Urinary bladder (tissue), 3 donors: ENCODE measurements at regions not wholly inside any gene's neighbourhood (a gene's known extent, or its start where the extent isn't known, plus 50 kb on each side); places are given as distances from the start of the nearest gene placed in this dataset.
"Not testable (repeated sequence)": the region's sequence is repeated elsewhere in the genome, so short reads cannot be mapped to it uniquely, and the experiment has no call there.

ENCODE experiments used
- DNase-seq: peaks from one replicate; pipeline ENCODE4 v3.0.0-alpha.2; 2015; ENCODE audit errors: extremely low spot score
- H3K27ac ChIP-seq: one replicate; pipeline ENCODE4 v1.5.1; 2013; ENCODE audit warnings: low read depth, mild to moderate bottlenecking, moderate library complexity
- H3K36me3 ChIP-seq: one replicate; pipeline ENCODE4 v1.6.1; 2013; ENCODE audit warnings: mild to moderate bottlenecking, moderate library complexity; ENCODE audit not compliant: insufficient read depth
- H3K4me1 ChIP-seq: one replicate; pipeline ENCODE4 v1.6.1; 2013; ENCODE audit warnings: mild to moderate bottlenecking, moderate library complexity; ENCODE audit not compliant: insufficient read depth
- H3K4me3 ChIP-seq: one replicate; pipeline ENCODE4 v1.5.1; 2013; ENCODE audit warnings: low read depth, low read length
- WGBS: extraction: QIAGEN DNeasy Blood & Tissue Kit; methylation state at CpG from one replicate; pipeline ENCODE4 v1.1.7; 2013; 5-methylcytosine and 5-hydroxymethylcytosine counted together
- donor health status: healthy with polysubstance abuse.
- donor health status: healthy.

- H3K4me1 ChIP-seq, H3K36me3 ChIP-seq, H3K4me3 ChIP-seq, DNase-seq, H3K27ac ChIP-seq: not testable (repeated sequence)
- 81% methylated on average over 2 of the region's 2 CpGs for WGBS
Observed at GRCh38 chr2:208773074-208773473, 366.5 kb downstream of the PTH2R start.

GRCh38 chr2:208781166-208781565 is 374.6 kb downstream of the PTH2R start:
- no peak for DNase-seq
- H3K4me1 ChIP-seq = no peaks in the 10 kb centered on the region
- no peak overlapping the region for H3K27ac ChIP-seq
- WGBS = 29% methylated on average over 1 of the region's 1 CpG
- no peak overlapping the region for H3K4me3 ChIP-seq
- no peaks in the 10 kb centered on the region for H3K36me3 ChIP-seq

- no peaks in the 10 kb centered on the region for H3K36me3 ChIP-seq
- no peak overlapping the region for H3K4me3 ChIP-seq
- no peak overlapping the region for H3K27ac ChIP-seq
- 66% methylated on average over 6 of the region's 6 CpGs for WGBS
- H3K4me1 ChIP-seq = no peaks in the 10 kb centered on the region
- no peak for DNase-seq
Observed at GRCh38 chr2:208782097-208782496, 375.5 kb downstream of the PTH2R start.

DNA sequence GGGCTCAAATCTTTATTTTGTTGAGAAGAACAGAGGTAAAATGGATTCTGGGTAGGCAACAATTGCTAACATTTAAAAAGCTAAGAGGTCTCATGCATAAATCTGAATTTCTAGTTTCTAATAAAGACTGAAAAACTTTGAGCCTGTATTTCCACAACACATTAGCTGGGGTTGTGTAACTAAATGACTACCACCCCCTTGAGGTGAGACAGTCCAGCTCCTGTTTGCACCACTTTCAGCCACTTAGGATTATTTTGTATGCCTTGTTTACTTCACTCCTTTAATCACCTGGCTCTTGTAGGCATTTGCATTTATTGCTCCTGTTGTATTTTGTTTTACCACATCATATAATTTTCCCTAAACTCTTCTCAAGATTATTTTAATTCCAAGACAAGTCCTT is 376.6 kb downstream of the PTH2R start:
- H3K4me3 ChIP-seq = no peak overlapping the region
- no peak for DNase-seq
- no peaks in the 10 kb centered on the region for H3K36me3 ChIP-seq
- H3K4me1 ChIP-seq = no peaks in the 10 kb centered on the region
- H3K27ac ChIP-seq = no peak overlapping the region

GRCh38 chr2:208784774-208785173 is 378.2 kb downstream of the PTH2R start:
- WGBS = 89% methylated on average over 9 of the region's 9 CpGs
- not testable (repeated sequence) for DNase-seq, H3K27ac ChIP-seq, H3K4me1 ChIP-seq, H3K36me3 ChIP-seq, H3K4me3 ChIP-seq

DNA sequence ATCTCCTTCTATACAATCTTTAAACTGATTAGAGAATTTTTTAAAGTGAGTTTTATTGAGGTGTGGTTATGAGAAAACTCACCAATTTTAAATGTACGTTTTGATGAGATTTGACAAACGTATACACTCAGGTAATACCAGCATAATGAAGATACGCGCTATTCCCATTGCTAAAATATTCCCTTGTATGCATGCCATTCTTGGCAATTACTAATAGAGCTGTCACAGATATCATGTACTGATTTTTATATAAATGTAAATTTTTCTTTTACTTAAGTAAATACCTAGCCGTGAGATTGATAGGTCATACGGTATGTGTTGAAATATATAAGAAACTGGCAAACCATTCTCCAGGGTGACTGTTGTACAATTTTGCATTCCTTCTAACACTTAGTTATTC is 384.7 kb downstream of the PTH2R start:
- 70% methylated on average over 6 of the region's 6 CpGs for WGBS
- no peak overlapping the region for H3K4me3 ChIP-seq
- no peak for DNase-seq
- H3K27ac ChIP-seq = no peak overlapping the region
- no peaks in the 10 kb centered on the region for H3K36me3 ChIP-seq
- H3K4me1 ChIP-seq = no peaks in the 10 kb centered on the region

- H3K27ac ChIP-seq = no peak overlapping the region
- DNase-seq = no peak
- no peaks in the 10 kb centered on the region for H3K36me3 ChIP-seq
- 83% methylated on average over 8 of the region's 8 CpGs for WGBS
- H3K4me1 ChIP-seq = no peaks in the 10 kb centered on the region
- H3K4me3 ChIP-seq = no peak overlapping the region
Observed at GRCh38 chr2:208792766-208793165, 386.2 kb downstream of the PTH2R start.

DNA sequence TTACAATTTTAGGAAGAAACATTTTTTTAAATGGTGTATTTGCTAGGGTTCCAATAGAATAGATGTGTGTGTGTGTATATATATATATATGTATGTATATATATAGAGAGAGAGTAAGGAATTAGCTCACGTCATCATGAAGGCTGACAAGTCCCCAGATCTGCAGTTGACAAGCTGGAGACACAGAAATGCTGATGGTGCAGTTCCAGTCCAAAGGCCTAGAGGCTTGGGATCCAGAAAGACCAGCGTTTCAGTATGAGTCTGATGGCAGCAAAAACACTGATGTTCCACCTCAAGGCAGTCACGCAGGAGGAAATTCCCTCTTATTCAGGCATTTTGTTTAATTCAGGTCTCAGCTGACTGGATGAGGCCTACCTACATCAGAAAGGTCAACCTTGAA is 386.8 kb downstream of the PTH2R start:
- Histone ChIP-seq H3K27ac (no peak overlapping the region), H3K4me1 (no peaks in the 10 kb centered on the region)
- WGBS = 85% methylated on average over 3 of the region's 3 CpGs

DNA sequence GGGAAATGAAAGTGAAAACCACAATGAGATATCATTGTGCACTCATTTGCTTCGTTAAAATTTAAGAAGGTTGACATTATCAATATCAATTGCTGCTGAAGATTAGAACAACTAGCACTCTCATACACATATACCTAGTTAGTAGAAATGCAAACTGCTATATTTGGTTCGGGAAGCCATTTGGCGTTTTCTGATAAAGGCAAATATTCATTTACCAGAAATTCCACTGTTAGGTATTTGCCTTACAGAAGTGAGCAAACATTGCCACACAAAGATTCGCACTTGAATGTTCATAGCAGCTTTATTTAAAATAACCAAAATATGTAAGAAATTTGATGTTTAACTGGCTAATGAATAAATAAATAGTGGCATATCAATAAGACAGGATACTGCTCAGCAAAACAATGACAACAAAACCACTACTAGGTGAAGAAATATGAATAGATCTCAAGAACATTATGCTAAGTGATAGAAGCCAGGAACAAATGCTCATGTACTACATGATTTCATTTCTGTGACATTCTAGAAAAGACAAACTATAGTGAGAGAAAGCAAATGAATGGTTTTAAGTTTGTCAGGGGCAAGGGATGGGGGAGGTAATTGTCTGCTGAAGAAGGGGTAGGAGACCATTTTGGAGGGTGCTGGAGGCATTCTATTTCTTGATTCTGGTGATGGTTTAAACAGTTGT is 387.8 kb downstream of the PTH2R start:
- WGBS = 77% methylated on average over 4 of the region's 4 CpGs
- Histone ChIP-seq H3K36me3 (no peaks in the 10 kb centered on the region), H3K4me1 (no peaks in the 10 kb centered on the region), H3K4me3 (no peak overlapping the region), H3K27ac (no peak overlapping the region)
- DNase-seq = no peak

More for the DNA sequence above, 386.8 kb downstream of the PTH2R start:
- Histone ChIP-seq H3K36me3 (no peaks in the 10 kb centered on the region), H3K4me3 (no peak overlapping the region)
- no peak for DNase-seq

DNA sequence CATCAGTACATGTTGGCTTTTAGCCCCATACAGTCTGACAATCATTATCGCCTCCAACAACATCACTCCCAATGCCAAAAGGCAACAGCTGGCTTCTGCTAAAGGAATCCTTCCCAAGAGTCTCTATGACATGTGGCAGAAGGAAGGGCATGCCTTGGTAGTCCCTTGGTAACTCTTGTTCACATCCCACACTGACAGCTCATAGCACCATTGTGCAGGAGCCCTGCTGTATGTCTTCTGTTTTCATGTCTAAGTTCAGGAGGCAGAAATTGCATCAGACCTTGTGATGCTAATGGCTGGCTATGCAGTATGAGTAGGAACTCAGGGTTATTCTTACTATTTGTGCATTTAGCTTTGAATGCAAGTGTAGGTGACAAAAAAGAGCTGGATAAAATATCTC is 392.1 kb downstream of the PTH2R start:
- no peaks in the 10 kb centered on the region for H3K4me1 ChIP-seq
- no peak overlapping the region for H3K27ac ChIP-seq
- H3K36me3 ChIP-seq = no peaks in the 10 kb centered on the region
- H3K4me3 ChIP-seq = no peak overlapping the region
- WGBS = 83% methylated on average over 1 of the region's 1 CpG
- DNase-seq = no peak

DNA sequence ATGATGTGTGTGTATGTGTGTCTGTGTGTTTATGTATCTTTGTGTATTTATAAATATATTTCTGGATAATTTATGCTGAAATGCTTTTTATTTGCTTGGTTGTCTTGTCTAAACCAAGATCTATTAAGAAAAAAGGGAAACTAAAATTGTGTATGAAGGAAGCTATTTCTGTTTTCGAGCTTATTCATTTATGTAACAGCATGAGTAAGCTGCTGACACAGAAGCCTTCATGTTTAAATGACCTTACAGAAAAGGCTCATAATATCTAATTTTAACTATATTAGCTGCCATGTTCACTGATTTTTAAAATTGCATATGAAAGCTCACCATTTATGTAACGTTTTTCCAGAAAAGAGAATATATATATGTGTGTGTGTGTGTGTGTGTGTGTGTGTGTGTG is 392.8 kb downstream of the PTH2R start:
- no peak for DNase-seq
- Histone ChIP-seq H3K4me3 (no peak overlapping the region), H3K36me3 (no peaks in the 10 kb centered on the region), H3K4me1 (no peaks in the 10 kb centered on the region), H3K27ac (no peak overlapping the region)
- whole genome bisulfite sequencing = 72% methylated on average over 2 of the region's 2 CpGs

GRCh38 chr2:208800887-208801286 is 394.3 kb downstream of the PTH2R start:
- not testable (repeated sequence) for H3K27ac ChIP-seq, H3K4me3 ChIP-seq, H3K36me3 ChIP-seq, H3K4me1 ChIP-seq, DNase-seq
- 91% methylated on average over 12 of the region's 12 CpGs for WGBS

- H3K4me1 ChIP-seq = no peaks in the 10 kb centered on the region
- H3K27ac ChIP-seq = no peak overlapping the region
- no peak overlapping the region for H3K4me3 ChIP-seq
- H3K36me3 ChIP-seq = no peaks in the 10 kb centered on the region
- no peak for DNase-seq
- WGBS = 52% methylated on average over 2 of the region's 2 CpGs
Observed at GRCh38 chr2:208807756-208808155, 401.2 kb downstream of the PTH2R start.

- not testable (repeated sequence) for H3K27ac ChIP-seq, H3K36me3 ChIP-seq
- 52% methylated on average over 7 of the region's 10 CpGs for WGBS
Observed at GRCh38 chr2:208811885-208812284, 405.3 kb downstream of the PTH2R start.

DNA sequence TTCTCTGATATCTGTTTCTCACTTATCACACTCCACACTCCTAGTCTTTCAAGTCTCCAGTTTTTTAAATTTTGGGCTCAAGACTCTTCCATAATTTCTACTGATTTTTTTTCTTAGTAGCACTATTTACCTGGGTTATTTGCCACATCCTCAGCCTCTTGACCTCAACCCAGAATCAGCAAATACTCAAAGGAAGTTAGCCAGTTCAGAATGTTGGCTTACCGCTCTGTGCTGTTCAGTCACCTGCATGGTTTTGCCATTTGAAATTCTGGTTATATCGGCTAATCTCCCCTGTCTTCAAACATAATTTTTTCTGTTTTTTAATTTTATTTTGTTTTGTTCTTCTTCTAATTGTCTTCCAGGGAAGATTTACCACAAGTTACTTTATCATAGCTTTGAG is 412.6 kb downstream of the PTH2R start:
- H3K27ac ChIP-seq = no peak overlapping the region
- no peaks in the 10 kb centered on the region for H3K4me1 ChIP-seq
- 93% methylated on average over 2 of the region's 2 CpGs for WGBS
- no peak overlapping the region for H3K4me3 ChIP-seq
- DNase-seq = no peak
- H3K36me3 ChIP-seq = no peaks in the 10 kb centered on the region

More at GRCh38 chr2:208811885-208812284, 405.3 kb downstream of the PTH2R start:
- not testable (repeated sequence) for H3K4me1 ChIP-seq, DNase-seq, H3K4me3 ChIP-seq
